Neuronal stem cell (in vitro differentiated cells): ENCODE measurements at regions not wholly inside any gene's neighbourhood (a gene's known extent, or its start where the extent isn't known, plus 50 kb on each side); places are given as distances from the start of the nearest gene placed in this dataset.

ENCODE experiments used
- DNase-seq: peaks from one replicate; pipeline ENCODE4 v3.0.0-alpha.2; 2013; ENCODE audit warnings: low spot score
- H2AFZ ChIP-seq: one replicate; pipeline ENCODE4 v1.6.1; 2013; ENCODE audit warnings: mild to moderate bottlenecking, low read length, inconsistent platforms
- H2AK5ac ChIP-seq: 2 replicates; pipeline ENCODE4 v1.6.1; 2013; ENCODE audit warnings: low read depth, mild to moderate bottlenecking, inconsistent platforms, low read length, moderate library complexity, mixed read lengths
- H2BK120ac ChIP-seq: 2 replicates; pipeline ENCODE4 v1.6.1; 2013; ENCODE audit warnings: low read depth, mild to moderate bottlenecking, inconsistent platforms, low read length, moderate library complexity, mixed read lengths
- H2BK12ac ChIP-seq: one replicate; pipeline ENCODE4 v1.6.1; 2013; ENCODE audit warnings: low read length, inconsistent platforms
- H2BK15ac ChIP-seq: 2 replicates; pipeline ENCODE4 v1.6.1; 2013; ENCODE audit warnings: mild to moderate bottlenecking, low read length, inconsistent platforms, mixed read lengths
- H2BK5ac ChIP-seq: one replicate; pipeline ENCODE4 v1.6.1; 2013; ENCODE audit warnings: inconsistent platforms, mild to moderate bottlenecking, low read length, moderate library complexity
- H3K14ac ChIP-seq: one replicate; pipeline ENCODE4 v1.6.1; 2013; ENCODE audit warnings: low read length, inconsistent platforms
- H3K18ac ChIP-seq: 2 replicates; pipeline ENCODE4 v1.6.1; 2013; ENCODE audit warnings: low read length, inconsistent platforms
- H3K23ac ChIP-seq: 2 replicates; pipeline ENCODE4 v1.6.1; 2013; ENCODE audit warnings: low read depth, mild to moderate bottlenecking, mixed read lengths, low read length, inconsistent platforms; ENCODE audit not compliant: poor library complexity
- H3K27ac ChIP-seq: replicated peaks from 3 replicates; pipeline ENCODE4 v1.5.1; 2013; ENCODE audit warnings: low read length, inconsistent platforms
- H3K27me3 ChIP-seq, 3 experiments: 2 replicates each; pipeline ENCODE4 v1.6.1; 2013; ENCODE audit warnings: low read length in 3 of 3, mild to moderate bottlenecking in 2 of 3, inconsistent platforms in 1 of 3, low read depth in 1 of 3, mixed read lengths in 1 of 3, moderate library complexity in 1 of 3; ENCODE audit not compliant: control insufficient read depth in 3 of 3, insufficient read depth in 3 of 3
- H3K36me3 ChIP-seq, 2 donors: replicated peaks in 1 of 2; 2 replicates each; pipeline ENCODE4 v1.6.1; 2013; ENCODE audit warnings: low read length in 2 of 2; ENCODE audit not compliant: control insufficient read depth in 2 of 2, insufficient read depth in 2 of 2
- H3K4ac ChIP-seq: 2 replicates; pipeline ENCODE4 v1.6.1; 2013; ENCODE audit warnings: inconsistent platforms, mild to moderate bottlenecking, low read length, moderate library complexity
- H3K4me1 ChIP-seq, 2 donors: 1 replicate in 1 of 2; 2 replicates in 1 of 2; pipeline ENCODE4 v1.6.1; 2013; ENCODE audit warnings: low read length in 2 of 2, low read depth in 1 of 2; ENCODE audit not compliant: control insufficient read depth in 2 of 2, insufficient read depth in 1 of 2
- H3K4me2 ChIP-seq: one replicate; pipeline ENCODE4 v1.6.1; 2013; ENCODE audit warnings: mild to moderate bottlenecking, low read length, inconsistent platforms; ENCODE audit not compliant: insufficient read depth, poor library complexity, severe bottlenecking
- H3K4me3 ChIP-seq, 2 donors: 2 replicates each; pipeline ENCODE4 v1.5.1; 2013; ENCODE audit warnings: low read length in 2 of 2, mild to moderate bottlenecking in 2 of 2, inconsistent platforms in 1 of 2, moderate library complexity in 1 of 2
- H3K79me1 ChIP-seq: one replicate; pipeline ENCODE4 v1.6.1; 2013; ENCODE audit warnings: low read depth, mild to moderate bottlenecking, inconsistent platforms, low read length, moderate library complexity
- H3K9ac ChIP-seq: one replicate; pipeline ENCODE4 v1.6.1; 2013; ENCODE audit warnings: mild to moderate bottlenecking, low read depth, low read length, inconsistent platforms; ENCODE audit not compliant: poor library complexity
- H3K9me3 ChIP-seq, 2 donors: replicated peaks in 1 of 2; 2 replicates each; pipeline versions ENCODE3 to v1.6.1; 2013; ENCODE audit warnings: low read length in 2 of 2, mild to moderate bottlenecking in 2 of 2, inconsistent platforms in 1 of 2, low read depth in 1 of 2, mixed read lengths in 1 of 2, moderate library complexity in 1 of 2; ENCODE audit not compliant: control insufficient read depth in 2 of 2, insufficient read depth in 1 of 2
- H4K8ac ChIP-seq: one replicate; pipeline ENCODE4 v1.6.1; 2013; ENCODE audit warnings: low read depth, mild to moderate bottlenecking, inconsistent platforms, low read length, moderate library complexity
- H4K91ac ChIP-seq: one replicate; pipeline ENCODE4 v1.6.1; 2013; ENCODE audit warnings: low read length, low read depth, mild to moderate bottlenecking, inconsistent platforms; ENCODE audit not compliant: poor library complexity
- WGBS, 2 donors: extraction: QIAGEN DNeasy Blood & Tissue Kit; methylation state at CpG; one replicate each; pipeline ENCODE4 v1.1.7; 2013; ENCODE audit warnings: missing lambda C conversion rate in 2 of 2, mixed read lengths in 1 of 2; ENCODE audit not compliant: insufficient read length in 2 of 2, insufficient replicate concordance in 1 of 2; ENCODE audit errors: extremely low coverage in 2 of 2; 5-methylcytosine and 5-hydroxymethylcytosine counted together

DNA sequence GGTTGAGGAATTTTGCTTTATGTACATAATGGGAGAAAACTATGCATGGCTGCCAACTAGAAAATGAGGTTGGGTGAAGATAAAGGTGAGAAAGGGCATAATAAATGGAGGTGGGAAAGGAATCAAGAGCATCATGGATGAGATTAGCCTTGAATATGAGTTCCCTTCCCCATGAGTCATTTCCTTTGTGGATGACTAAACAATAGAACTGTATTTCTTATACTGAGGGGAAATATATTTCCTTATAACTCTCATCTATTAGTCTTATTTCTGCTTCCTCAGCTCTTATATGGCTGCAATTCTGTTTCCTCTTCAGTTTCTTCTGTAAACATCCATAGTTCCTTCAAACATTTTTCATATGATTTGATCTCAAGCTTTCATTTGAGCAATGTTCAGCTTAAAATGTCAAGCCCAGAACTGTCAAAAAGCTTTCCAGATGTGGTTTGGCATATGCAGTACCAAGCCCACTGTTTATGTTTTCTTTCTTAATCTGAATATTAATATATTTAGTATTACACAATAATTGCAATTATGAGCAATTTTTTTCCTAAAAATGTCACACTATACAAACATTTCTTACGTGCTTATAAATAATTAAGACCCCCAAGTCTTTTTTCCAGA, 100.7 kb upstream of the GRPR start:
- no peak overlapping the region for H2AK5ac ChIP-seq
- no peak overlapping the region for H3K4me3 ChIP-seq
- H2BK12ac ChIP-seq, result no peak overlapping the region
- H2AFZ ChIP-seq, result no peak overlapping the region
- no peak for DNase-seq
- WGBS, 2 donors, result no CpG with 5 or more reads among the region's 1 CpG
- no peak overlapping the region for H3K18ac ChIP-seq
- no peak overlapping the region for H3K9ac ChIP-seq
- no peak overlapping the region for H4K91ac ChIP-seq
- no peaks in the 10 kb centered on the region for H3K79me1 ChIP-seq
- no peaks in the 10 kb centered on the region for H3K27me3 ChIP-seq
- no peak overlapping the region for H3K23ac ChIP-seq
- H3K27ac ChIP-seq, result no peak overlapping the region
- no peaks in the 10 kb centered on the region for H3K9me3 ChIP-seq
- H3K4ac ChIP-seq, result no peak overlapping the region
- H2BK15ac ChIP-seq, result no peak overlapping the region
- H4K8ac ChIP-seq, result no peak overlapping the region
- H3K4me1 ChIP-seq, result peaks cover 5 to 11% of the 10 kb centered on the region in 2 donors
- no peak overlapping the region for H2BK120ac ChIP-seq
- H3K36me3 ChIP-seq, result no peaks in the 10 kb centered on the region
- H3K14ac ChIP-seq, result no peak overlapping the region
- no peak overlapping the region for H3K4me2 ChIP-seq
- H2BK5ac ChIP-seq, result no peak overlapping the region

DNA sequence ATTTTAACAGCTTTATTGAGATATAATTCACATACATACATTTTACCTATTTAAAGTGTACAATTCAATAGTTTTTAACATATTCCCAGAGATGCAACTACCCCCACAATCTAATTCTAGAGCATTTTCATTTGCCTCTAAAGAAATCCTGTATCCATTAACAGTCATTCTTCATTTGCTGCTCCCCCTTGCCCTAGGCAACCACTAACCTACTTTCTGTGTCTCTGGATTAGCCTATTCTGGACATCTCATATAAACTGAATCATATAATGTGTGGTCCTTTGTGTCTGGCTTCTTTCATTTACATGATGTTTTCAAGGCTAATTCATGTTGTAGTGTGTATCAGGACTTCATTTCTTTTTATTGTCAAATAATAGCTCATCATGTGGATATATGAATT, 105.1 kb upstream of the GRPR start:
- Histone ChIP-seq H3K9ac (no peak overlapping the region), H4K91ac (no peak overlapping the region), H4K8ac (no peak overlapping the region), H3K27me3 (no peaks in the 10 kb centered on the region), H3K4me2 (no peak overlapping the region), H3K79me1 (no peaks in the 10 kb centered on the region), H3K27ac (no peak overlapping the region), H3K4ac (no peak overlapping the region), H2AFZ (no peak overlapping the region), H3K4me1 (no peaks in the 10 kb centered on the region), H3K9me3 (no peaks in the 10 kb centered on the region), H2BK12ac (no peak overlapping the region), H3K4me3 (no peak overlapping the region), H2BK15ac (no peak overlapping the region), H3K14ac (no peak overlapping the region), H2BK120ac (no peak overlapping the region), H3K18ac (no peak overlapping the region), H2AK5ac (no peak overlapping the region), H3K36me3 (no peaks in the 10 kb centered on the region), H3K23ac (no peak overlapping the region), H2BK5ac (no peak overlapping the region)
- DNase-seq, result no peak

DNA sequence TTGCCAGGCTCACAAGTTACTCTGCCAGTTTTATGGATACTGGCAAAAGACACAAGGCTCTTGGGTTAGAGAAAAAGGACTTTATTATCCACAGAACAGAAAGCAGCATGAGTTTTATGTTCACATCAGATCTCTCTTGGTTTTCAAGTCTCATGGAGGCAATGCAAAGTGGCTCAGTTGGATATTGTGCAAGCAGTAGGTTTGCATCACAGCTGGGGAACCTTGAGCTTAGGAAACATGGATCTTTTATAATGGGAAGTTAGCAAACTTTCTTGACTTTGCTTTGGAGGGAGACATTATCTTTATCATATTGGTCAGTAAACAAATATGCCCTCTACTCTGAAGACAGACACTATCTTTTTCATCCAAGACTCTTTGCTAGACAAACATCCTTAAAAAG, 109.2 kb upstream of the GRPR start:
- H3K9ac ChIP-seq, result no peak overlapping the region
- no peak overlapping the region for H3K18ac ChIP-seq
- no peak overlapping the region for H3K4ac ChIP-seq
- no peak overlapping the region for H3K23ac ChIP-seq
- H2BK15ac ChIP-seq, result no peak overlapping the region
- no peak overlapping the region for H3K14ac ChIP-seq
- H4K91ac ChIP-seq, result no peak overlapping the region
- H2BK12ac ChIP-seq, result no peak overlapping the region
- no peaks in the 10 kb centered on the region for H3K79me1 ChIP-seq
- H3K9me3 ChIP-seq, result no peaks in the 10 kb centered on the region
- no peak overlapping the region for H2AK5ac ChIP-seq
- H4K8ac ChIP-seq, result no peak overlapping the region
- H3K4me2 ChIP-seq, result no peak overlapping the region
- no peaks in the 10 kb centered on the region for H3K36me3 ChIP-seq
- no peaks in the 10 kb centered on the region for H3K27me3 ChIP-seq
- H3K4me3 ChIP-seq, result no peak overlapping the region
- H2AFZ ChIP-seq, result no peak overlapping the region
- no peaks in the 10 kb centered on the region for H3K4me1 ChIP-seq
- no peak overlapping the region for H2BK5ac ChIP-seq
- no peak overlapping the region for H3K27ac ChIP-seq
- H2BK120ac ChIP-seq, result no peak overlapping the region
- no peak for DNase-seq

DNA sequence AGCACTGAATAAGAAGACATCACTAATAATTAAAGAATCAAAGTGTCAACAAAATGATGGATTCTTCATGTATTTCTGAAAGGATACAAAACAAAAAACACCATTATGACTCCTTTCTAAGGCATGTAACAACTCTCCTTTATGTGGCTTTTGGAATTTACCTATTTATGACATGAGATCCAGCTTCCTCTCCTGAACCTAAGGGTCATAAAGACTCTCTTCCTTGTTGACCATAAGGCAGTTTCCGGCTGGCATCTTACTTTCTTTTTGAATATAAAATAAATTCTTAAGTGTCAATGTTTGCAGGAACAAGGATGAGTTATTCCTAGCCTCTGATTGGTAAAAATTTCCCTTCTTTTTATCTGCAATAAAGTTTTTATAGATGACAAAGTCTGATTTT, 111.1 kb upstream of the GRPR start:
- no peak overlapping the region for H2AK5ac ChIP-seq
- H3K23ac ChIP-seq, result no peak overlapping the region
- no peak overlapping the region for H2AFZ ChIP-seq
- H4K91ac ChIP-seq, result no peak overlapping the region
- H3K9me3 ChIP-seq, result no peaks in the 10 kb centered on the region
- no peak overlapping the region for H2BK120ac ChIP-seq
- no peak overlapping the region for H2BK12ac ChIP-seq
- no peaks in the 10 kb centered on the region for H3K36me3 ChIP-seq
- H2BK15ac ChIP-seq, result no peak overlapping the region
- H3K27ac ChIP-seq, result no peak overlapping the region
- no peak overlapping the region for H2BK5ac ChIP-seq
- DNase-seq, result no peak
- no CpG with 5 or more reads among the region's 1 CpG for WGBS, 2 donors
- no peak overlapping the region for H3K18ac ChIP-seq
- H3K79me1 ChIP-seq, result no peaks in the 10 kb centered on the region
- H3K9ac ChIP-seq, result no peak overlapping the region
- no peaks in the 10 kb centered on the region for H3K4me1 ChIP-seq
- no peak overlapping the region for H3K14ac ChIP-seq
- no peaks in the 10 kb centered on the region for H3K27me3 ChIP-seq
- H4K8ac ChIP-seq, result no peak overlapping the region
- H3K4ac ChIP-seq, result no peak overlapping the region
- H3K4me3 ChIP-seq, result no peak overlapping the region
- no peak overlapping the region for H3K4me2 ChIP-seq
